K562 (cell line): ENCODE measurements at regions not wholly inside any gene's neighbourhood (a gene's known extent, or its start where the extent isn't known, plus 50 kb on each side); places are given as distances from the start of the nearest gene placed in this dataset.

Experiments
- ESRRA ChIP-seq: fragments of 450-650 bp; IDR thresholded peaks from 2 replicates; pipeline ENCODE4 v1.6.1; 2014; ENCODE audit warnings: low read depth, mild to moderate bottlenecking, moderate library complexity, borderline replicate concordance
- LCOR ChIP-seq: sonication (generic); formaldehyde crosslinking; IDR thresholded peaks from 2 replicates; pipeline ENCODE4 v1.8.0; 2022; ENCODE audit warnings: mild to moderate bottlenecking, missing genetic modification reagents
- POLR2A ChIP-seq: fragments of 450-650 bp; conservative IDR thresholded peaks from 2 replicates; pipeline ENCODE4 v1.6.1; 2016
- POLR3A ChIP-seq: IDR thresholded peaks from 2 replicates; pipeline ENCODE4 v1.6.1; 2011; ENCODE audit warnings: borderline replicate concordance, mild to moderate bottlenecking, moderate library complexity; ENCODE audit not compliant: insufficient read length, insufficient read depth; ENCODE audit errors: extremely low read depth
- SRF ChIP-seq, 2 experiments: fragments of 250-450, 450-650 bp in 1 of 2; sonication (Bioruptor Pico) in 1 of 2; sonication (generic) in 1 of 2; formaldehyde crosslinking; IDR thresholded peaks; 2 replicates each; pipeline versions ENCODE4 v1.5.0 to v1.5.1; 2020 to 2022; ENCODE audit warnings: mild to moderate bottlenecking in 1 of 2, missing genetic modification reagents in 1 of 2
- TOE1 ChIP-seq, 2 experiments: fragments of 450-650 bp in 1 of 2; sonication (generic) in 1 of 2; formaldehyde crosslinking in 1 of 2; IDR thresholded peaks; 2 replicates each; pipeline versions ENCODE4 v1.7.1 to v1.8.0; 2016 to 2022; ENCODE audit warnings: borderline replicate concordance in 2 of 2, mild to moderate bottlenecking in 2 of 2, antibody characterized with exemption in 1 of 2, inconsistent platforms in 1 of 2, low read depth in 1 of 2, missing genetic modification reagents in 1 of 2, moderate library complexity in 1 of 2
- USF2 ChIP-seq: sonication (generic); formaldehyde crosslinking; IDR thresholded peaks from 2 replicates; pipeline ENCODE4 v1.5.0; 2020; ENCODE audit warnings: missing genetic modification reagents
- XRCC5 ChIP-seq: fragments of 200-400 bp; formaldehyde crosslinking; IDR thresholded peaks from 2 replicates; pipeline ENCODE4 v1.6.1; 2017; ENCODE audit warnings: low read depth, mild to moderate bottlenecking, low read length
- ZKSCAN1 ChIP-seq: fragments of 150-350 bp; IDR thresholded peaks from 2 replicates; pipeline ENCODE4 v1.6.1; 2016; ENCODE audit warnings: low read depth, low read length
- ZSCAN29 ChIP-seq: fragments of 450-650 bp; IDR thresholded peaks from 2 replicates; pipeline ENCODE4 v1.6.1; 2017
- TF ChIP-seq, protein P1 (sequence below), 3 experiments: IDR thresholded peaks in 2 of 3; conservative IDR thresholded peaks in 1 of 3; 2 replicates each; pipeline ENCODE4 v1.5.1; 2011 to 2012; ENCODE audit warnings: low read length in 3 of 3, mild to moderate bottlenecking in 3 of 3, control low read depth in 2 of 3, improper control_type of control experiment in 1 of 3, inconsistent platforms in 1 of 3, low read depth in 1 of 3, mixed read lengths in 1 of 3, moderate library complexity in 1 of 3; ENCODE audit not compliant: insufficient read depth in 2 of 3

- no peak for TF ChIP-seq XRCC5
- TF ChIP-seq, protein P1, sequence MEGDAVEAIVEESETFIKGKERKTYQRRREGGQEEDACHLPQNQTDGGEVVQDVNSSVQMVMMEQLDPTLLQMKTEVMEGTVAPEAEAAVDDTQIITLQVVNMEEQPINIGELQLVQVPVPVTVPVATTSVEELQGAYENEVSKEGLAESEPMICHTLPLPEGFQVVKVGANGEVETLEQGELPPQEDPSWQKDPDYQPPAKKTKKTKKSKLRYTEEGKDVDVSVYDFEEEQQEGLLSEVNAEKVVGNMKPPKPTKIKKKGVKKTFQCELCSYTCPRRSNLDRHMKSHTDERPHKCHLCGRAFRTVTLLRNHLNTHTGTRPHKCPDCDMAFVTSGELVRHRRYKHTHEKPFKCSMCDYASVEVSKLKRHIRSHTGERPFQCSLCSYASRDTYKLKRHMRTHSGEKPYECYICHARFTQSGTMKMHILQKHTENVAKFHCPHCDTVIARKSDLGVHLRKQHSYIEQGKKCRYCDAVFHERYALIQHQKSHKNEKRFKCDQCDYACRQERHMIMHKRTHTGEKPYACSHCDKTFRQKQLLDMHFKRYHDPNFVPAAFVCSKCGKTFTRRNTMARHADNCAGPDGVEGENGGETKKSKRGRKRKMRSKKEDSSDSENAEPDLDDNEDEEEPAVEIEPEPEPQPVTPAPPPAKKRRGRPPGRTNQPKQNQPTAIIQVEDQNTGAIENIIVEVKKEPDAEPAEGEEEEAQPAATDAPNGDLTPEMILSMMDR (IDR thresholded peaks at IDR 0.05 in 2 of 3, conservative IDR thresholded peaks at IDR 0.05 in 1 of 3; ENCODE audit: insufficient read depth in 2 of 3, low read depth in 1 of 3, low read length in 3 of 3): no peak
- TF ChIP-seq ZSCAN29: no peak
- TF ChIP-seq POLR2A: no peak
- no peak for TF ChIP-seq LCOR (CRISPR knock-in tag)
- no peak for TF ChIP-seq TOE1 (IDR thresholded peaks at IDR 0.05; ENCODE audit: borderline replicate concordance)
- TF ChIP-seq TOE1 (CRISPR knock-in tag; IDR thresholded peaks at IDR 0.05; ENCODE audit: borderline replicate concordance, low read depth): no peak
- no peak for TF ChIP-seq POLR3A
- no peak for TF ChIP-seq ESRRA
- no peak for TF ChIP-seq SRF (CRISPR knock-in tag; IDR thresholded peaks at IDR 0.05)
- TF ChIP-seq USF2: no peak
- no peak for TF ChIP-seq ZKSCAN1
Observed at GRCh38 chr7:50860598-50860997, 77.9 kb upstream of the GRB10 start.
